IMR-90 (cell line): ENCODE measurements at regions not wholly inside any gene's neighbourhood (a gene's known extent, or its start where the extent isn't known, plus 50 kb on each side); places are given as distances from the start of the nearest gene placed in this dataset.

Experiments used
- ATAC-seq: fragments of 200-7000 bp; cut with Tn5 transposase; 2 replicates; pipeline ENCODE4 v1.9.1; 2020; ENCODE audit warnings: low read depth, mild to moderate bottlenecking, moderate library complexity
- BruUV-seq: library from RNA; stranded (reverse); fragments of 400-500 nt; replicated peaks from 2 replicates; lab custom pipeline; 2021; lab: Mats Ljungman, UMichigan
- CTCF ChIA-PET: fragments of 300-600 bp; formaldehyde crosslinking; extraction: SDS; loops from one replicate; lab custom pipeline; 2021; ENCODE audit warnings: antibody characterized with exemption; lab: Yijun Ruan, JAX
- POLR2A ChIA-PET: fragments of 300-600 bp; sonication (Branson Sonifier 250); formaldehyde crosslinking; loops from one replicate; lab custom pipeline; 2022; ENCODE audit warnings: antibody characterized with exemption; ENCODE audit not compliant: unreplicated experiment; lab: Charles Lee
- DNase-seq: peaks from one replicate; pipeline ENCODE4 v3.0.0; 2013
- H2AFZ ChIP-seq: replicated peaks from 2 replicates; pipeline ENCODE3; 2013; ENCODE audit warnings: low read length, mild to moderate bottlenecking; ENCODE audit not compliant: poor library complexity
- H2AK5ac ChIP-seq: 2 replicates; pipeline ENCODE4 v1.6.1; 2013; ENCODE audit warnings: low read depth, low read length, inconsistent platforms
- H2AK9ac ChIP-seq: replicated peaks from 2 replicates; pipeline ENCODE3; 2013; ENCODE audit warnings: mild to moderate bottlenecking, low read depth, low read length, moderate library complexity; ENCODE audit not compliant: poor library complexity
- H2BK120ac ChIP-seq: 2 replicates; pipeline ENCODE4 v1.6.1; 2013; ENCODE audit warnings: low read depth, low read length, inconsistent platforms
- H2BK15ac ChIP-seq: 3 replicates; pipeline ENCODE4 v1.6.1; 2013; ENCODE audit warnings: low read depth, low read length, inconsistent platforms
- H2BK20ac ChIP-seq: 2 replicates; pipeline ENCODE4 v1.6.1; 2013; ENCODE audit warnings: low read depth, mild to moderate bottlenecking, inconsistent platforms, low read length, moderate library complexity
- H2BK5ac ChIP-seq: 2 replicates; pipeline ENCODE4 v1.6.1; 2013; ENCODE audit warnings: mild to moderate bottlenecking, low read depth, low read length, inconsistent platforms; ENCODE audit not compliant: poor library complexity, severe bottlenecking
- H3K14ac ChIP-seq: replicated peaks from 2 replicates; pipeline ENCODE4 v1.6.1; 2013; ENCODE audit warnings: low read depth, low read length, inconsistent platforms
- H3K18ac ChIP-seq: 2 replicates; pipeline ENCODE4 v1.6.1; 2013; ENCODE audit warnings: low read depth, low read length, control low read depth
- H3K23ac ChIP-seq: 2 replicates; pipeline ENCODE4 v1.6.1; 2013; ENCODE audit warnings: low read depth, low read length, inconsistent platforms
- H3K27ac ChIP-seq: 2 replicates; pipeline ENCODE4 v1.5.1; 2013; ENCODE audit warnings: mild to moderate bottlenecking, control low read depth, low read length; ENCODE audit not compliant: insufficient read depth
- H3K27me3 ChIP-seq: 2 replicates; pipeline ENCODE4 v1.6.1; 2013; ENCODE audit warnings: low read length; ENCODE audit not compliant: control insufficient read depth, insufficient read depth
- H3K36me3 ChIP-seq: 2 replicates; pipeline ENCODE4 v1.6.1; 2013; ENCODE audit warnings: low read length, mixed read lengths; ENCODE audit not compliant: control insufficient read depth, insufficient read depth
- H3K4ac ChIP-seq: 2 replicates; pipeline ENCODE4 v1.6.1; 2013; ENCODE audit warnings: low read depth, low read length, inconsistent platforms
- H3K4me1 ChIP-seq: 2 replicates; pipeline ENCODE4 v1.6.1; 2013; ENCODE audit warnings: low read length, mixed read lengths; ENCODE audit not compliant: control insufficient read depth, insufficient read depth
- H3K4me2 ChIP-seq: 2 replicates; pipeline ENCODE4 v1.6.1; 2013; ENCODE audit warnings: low read depth, mild to moderate bottlenecking, control low read depth, low read length, moderate library complexity
- H3K4me3 ChIP-seq: 2 replicates; pipeline ENCODE4 v1.5.1; 2013; ENCODE audit warnings: low read depth, mild to moderate bottlenecking, control low read depth, low read length, moderate library complexity; ENCODE audit not compliant: insufficient read depth
- H3K56ac ChIP-seq: 2 replicates; pipeline ENCODE4 v1.6.1; 2013; ENCODE audit warnings: low read length, inconsistent platforms; ENCODE audit not compliant: insufficient read depth; ENCODE audit errors: extremely low read depth
- H3K79me1 ChIP-seq, 2 experiments: 2 replicates each; pipeline ENCODE4 v1.6.1; 2013; ENCODE audit warnings: low read length in 2 of 2, inconsistent platforms in 1 of 2, low read depth in 1 of 2
- H3K9ac ChIP-seq: 2 replicates; pipeline ENCODE4 v1.6.1; 2013; ENCODE audit warnings: low read depth, low read length, control low read depth
- H3K9me1 ChIP-seq: 2 replicates; pipeline ENCODE4 v1.6.1; 2013; ENCODE audit warnings: low read length, inconsistent platforms; ENCODE audit not compliant: insufficient read depth
- H3K9me3 ChIP-seq: 2 replicates; pipeline ENCODE4 v1.6.1; 2013; ENCODE audit warnings: low read length; ENCODE audit not compliant: control insufficient read depth, insufficient read depth
- H4K20me1 ChIP-seq: 2 replicates; pipeline ENCODE4 v1.6.1; 2013; ENCODE audit warnings: low read length, inconsistent platforms; ENCODE audit not compliant: insufficient read depth
- H4K5ac ChIP-seq: 2 replicates; pipeline ENCODE4 v1.6.1; 2013; ENCODE audit warnings: mild to moderate bottlenecking, low read depth, low read length, control low read depth
- H4K8ac ChIP-seq, 2 experiments: 2 replicates each; pipeline ENCODE4 v1.6.1; 2013; ENCODE audit warnings: low read depth in 2 of 2, low read length in 2 of 2, control low read depth in 1 of 2, inconsistent platforms in 1 of 2
- H4K91ac ChIP-seq: 2 replicates; pipeline ENCODE4 v1.6.1; 2013; ENCODE audit warnings: low read depth, low read length, inconsistent platforms; ENCODE audit not compliant: insufficient read depth
- MAZ ChIP-seq: IDR thresholded peaks from 2 replicates; pipeline ENCODE4 v1.6.1; 2012; ENCODE audit warnings: low read depth, mild to moderate bottlenecking, low read length, improper control_type of control experiment, moderate library complexity, borderline replicate concordance
- WGBS, 2 experiments: methylation state at CpG; one replicate each; pipeline versions ENCODE4 v1.1.5 to v1.1.7; 2013; ENCODE audit warnings: missing lambda C conversion rate in 2 of 2; ENCODE audit not compliant: insufficient read length in 1 of 2; ENCODE audit errors: extremely low coverage in 2 of 2; 5-methylcytosine and 5-hydroxymethylcytosine counted together
- dilution Hi-C: fragments of 300-500 bp; cut with HindIII; formaldehyde crosslinking; loops from one replicate; pipeline ENCODE4 v1.14.3; 2018; ENCODE audit warnings: low sequenced_read_pairs; ENCODE audit not compliant: unreplicated experiment
- in situ Hi-C: fragments of 300-500 bp; cut with MboI; formaldehyde crosslinking; loops from 3 replicates; pipeline ENCODE4 v1.14.3; 2019; ENCODE audit warnings: low sequenced_read_pairs, inconsistent platforms, mixed read lengths
- intact Hi-C: fragments of 100-400 bp; cut with micrococcal nuclease; formaldehyde crosslinking; loops from 2 replicates; pipeline ENCODE4 v1.10.0; 2022

- H3K4me1 ChIP-seq, result peaks cover 7% of the 10 kb centered on the region
- ChIA-PET POLR2A (no interaction called here), CTCF (interaction anchor here (0.6 kb wide), 1 partner anchor 56 kb away, joined by 3 read pairs; no protein-coding TSS in a partner anchor)
- 0 out of 2 replicates have a peak overlapping the region, but pooled peaks have one; percentile 32 for H4K91ac ChIP-seq
- H3K4me3 ChIP-seq, result no peak overlapping the region
- DNase-seq (no peak), ATAC-seq (no peak)
- no peaks in the 10 kb centered on the region for H3K27me3 ChIP-seq
- in situ Hi-C loops, result no loop called here
- no peak overlapping the region for H2AFZ ChIP-seq
- peak overlapping the region; percentile 41; the same call in 1 of the 2 replicates for H3K18ac ChIP-seq
- peaks cover 3% of the 10 kb centered on the region for H3K9me1 ChIP-seq
- H4K8ac ChIP-seq, result peak overlapping the region in 1 of 2 experiments; percentile 55; a peak in 1 of 4 replicates
- whole genome bisulfite sequencing, 2 experiments, result no CpG with 5 or more reads among the region's 4 CpGs
- H2BK15ac ChIP-seq, result peak overlapping the region; percentile 84; the same call in 2 of the 3 replicates
- peak overlapping the region; percentile 42; the same call in 1 of the 2 replicates for H3K4ac ChIP-seq
- H2BK20ac ChIP-seq, result peak overlapping the region; percentile 51
- no peaks in the 10 kb centered on the region for H4K20me1 ChIP-seq
- no peaks in the 10 kb centered on the region for H3K36me3 ChIP-seq
- peak overlapping the region; percentile 54; the same call in 1 of the 2 replicates for H2AK5ac ChIP-seq
- H2BK5ac ChIP-seq, result no peak overlapping the region
- H3K4me2 ChIP-seq, result no peak overlapping the region
- H2AK9ac ChIP-seq, result peak overlapping the region; percentile 3
- H3K79me1 ChIP-seq, result no peaks in the 10 kb centered on the region
- BruUV-seq, result no TSS peak
- H3K23ac ChIP-seq, result no peak overlapping the region
- H4K5ac ChIP-seq, result no peak overlapping the region; the same call in 1 of the 2 replicates
- H2BK120ac ChIP-seq, result peak overlapping the region; percentile 74; the same call in 1 of the 2 replicates
- H3K9ac ChIP-seq, result no peak overlapping the region
- H3K9me3 ChIP-seq, result no peaks in the 10 kb centered on the region
- H3K14ac ChIP-seq, result peak overlapping the region; percentile 40; the same call in 1 of the 2 replicates
- no peak overlapping the region for H3K56ac ChIP-seq
- H3K27ac ChIP-seq, result no peak overlapping the region
- dilution Hi-C loops, result no loop called here
- intact Hi-C loops, result loop anchor here (10.0 kb wide), 1 partner anchor 361 kb away; no protein-coding TSS in a partner anchor
- TF ChIP-seq MAZ, result no peak
These were observed 368.6 kb downstream of the INHBA start for GRCh38 chr7:41334071-41334862.
